ENCODE measurements at regions not wholly inside any gene's neighbourhood (a gene's known extent, or its start where the extent isn't known, plus 50 kb on each side); places are given as distances from the start of the nearest gene placed in this dataset.

- Histone ChIP-seq H3K9me3 (replicated peaks; ENCODE audit: control insufficient read depth, insufficient read depth, low read length) (no peaks in the 10 kb centered on the region), H3K9ac (replicated peaks; ENCODE audit: extremely low read depth, insufficient read depth, low read length) (no peak overlapping the region), H3K79me2 (ENCODE audit: control insufficient read depth, insufficient read depth, low read length) (no peaks in the 10 kb centered on the region), H2AFZ (ENCODE audit: low read depth, low read length) (no peak overlapping the region), H3K27me3 (ENCODE audit: control insufficient read depth in 2 of 2, insufficient read depth in 2 of 2, low read length in 2 of 2) (peaks cover 0 to 2% of the 10 kb centered on the region in 2 experiments), H3K4me3 (replicated peaks in 1 of 3; ENCODE audit: insufficient read depth in 1 of 3, low read depth in 1 of 3, low read length in 3 of 3) (no peak overlapping the region), H3K36me3 (ENCODE audit: control insufficient read depth in 2 of 2, extremely low read depth in 1 of 2, insufficient read depth in 2 of 2, low read length in 2 of 2) (no peaks in the 10 kb centered on the region), H3K9me1 (replicated peaks; ENCODE audit: control insufficient read depth, extremely low read depth, insufficient read depth, low read length) (no peaks in the 10 kb centered on the region), H3K27ac (ENCODE audit: insufficient read depth, low read depth, low read length) (no peak overlapping the region), H4K20me1 (replicated peaks; ENCODE audit: control insufficient read depth, extremely low read depth, insufficient read depth, low read length) (no peaks in the 10 kb centered on the region), H3K4me1 (ENCODE audit: control insufficient read depth, extremely low read depth, insufficient read depth, low read length) (no peaks in the 10 kb centered on the region), H3K4me2 (ENCODE audit: insufficient read depth, low read length) (no peak overlapping the region)
- intact Hi-C loops (cut with micrococcal nuclease) (no loop called here), dilution Hi-C loops (cut with MboI; ENCODE audit: extremely low pct_ligation_motif_present, low sequenced_read_pairs) (no loop called here)
- DNase-seq (ENCODE audit: low read depth, low spot score) (no peak), FAIRE-seq (no peak)
- TF ChIP-seq CTCF (IDR thresholded peaks at IDR 0.05; ENCODE audit: extremely low read depth in 1 of 2, insufficient read depth in 1 of 2, low read depth in 1 of 2, low read length in 2 of 2) = no peak
- no peak for TF ChIP-seq MAX (IDR thresholded peaks at IDR 0.05; ENCODE audit: insufficient read depth, insufficient read length)
- no peak for TF ChIP-seq GATA2 (IDR thresholded peaks at IDR 0.05; ENCODE audit: insufficient read depth, insufficient read length, low read depth, low read length)
- no peak for TF ChIP-seq POLR2A (IDR thresholded peaks at IDR 0.05; ENCODE audit: low read depth, low read length)
- no peak for TF ChIP-seq POLR2AphosphoS5 (IDR thresholded peaks at IDR 0.05; ENCODE audit: insufficient read depth, low read depth, low read length)
- no peak for TF ChIP-seq JUN (IDR thresholded peaks at IDR 0.05; ENCODE audit: borderline replicate concordance, insufficient read depth, insufficient read length, low read depth)
- TF ChIP-seq MYC (IDR thresholded peaks at IDR 0.05; ENCODE audit: low read depth, low read length) = no peak
- TF ChIP-seq EZH2 (IDR thresholded peaks at IDR 0.05; ENCODE audit: borderline replicate concordance, low read depth, low read length, severe bottlenecking) = no peak
- no peak for TF ChIP-seq FOS (IDR thresholded peaks at IDR 0.05; ENCODE audit: borderline replicate concordance, insufficient read depth, low read length)
- BruUV-seq (replicated peaks) = no TSS peak
- CTCF ChIA-PET = no interaction called here
- POLR2A ChIA-PET = no interaction called here
Observed at GRCh38 chr3:70607469-70607868, 295.0 kb upstream of the MDFIC2 start.

Measured in endothelial cell of umbilical vein (primary cell).